Upper lobe of left lung (tissue), 4 donors: ENCODE measurements at regions not wholly inside any gene's neighbourhood (a gene's known extent, or its start where the extent isn't known, plus 50 kb on each side); places are given as distances from the start of the nearest gene placed in this dataset.

ENCODE experiments used
- CTCF ChIP-seq, 6 experiments: fragments of 450-650 bp in 4 of 6; fragments of 200-600 bp in 2 of 6; sonication (generic) in 2 of 6; IDR thresholded peaks; one replicate each; pipeline ENCODE4 v1.5.1; 2016 to 2019; ENCODE audit warnings: antibody characterized with exemption in 6 of 6
- POLR2A ChIP-seq, 4 donors: fragments of 450-650 bp; IDR thresholded peaks; one replicate each; pipeline ENCODE4 v1.5.1; 2016 to 2017; ENCODE audit warnings: antibody characterized with exemption in 4 of 4, mild to moderate bottlenecking in 2 of 4

- no peak for TF ChIP-seq CTCF (IDR thresholded peaks at IDR 0.05)
- no peak for TF ChIP-seq POLR2A (IDR thresholded peaks at IDR 0.05)
These were observed 161.1 kb upstream of the API5 start for GRCh38 chr11:43150697-43151096.
